ENCODE measurements at regions not wholly inside any gene's neighbourhood (a gene's known extent, or its start where the extent isn't known, plus 50 kb on each side); places are given as distances from the start of the nearest gene placed in this dataset.

GRCh38 chr13:21228738-21229137, 52.3 kb downstream of the MRPL57 start:
- DNase-seq: peak in 1 of 3 donors; percentile 38
- no peak for TF ChIP-seq CTCF (IDR thresholded peaks at IDR 0.05; ENCODE audit: control extremely low read depth, extremely low read depth)
- H3K9me3 ChIP-seq (ENCODE audit: control insufficient read depth in 4 of 4, insufficient read depth in 3 of 4, low read length in 3 of 4): peaks cover 0 to 2% (median 0%) of the 10 kb centered on the region in 4 donors
- no peak overlapping the region for H3K9ac ChIP-seq (ENCODE audit: insufficient read depth in 1 of 2, low read length in 2 of 2)
- H3K27ac ChIP-seq (ENCODE audit: low read depth in 1 of 2, low read length in 1 of 2): no peak overlapping the region
- 70 to 76% methylated on average over 3 of the region's 3 CpGs for WGBS, 2 donors
- H3K36me3 ChIP-seq (ENCODE audit: control insufficient read depth in 4 of 4, insufficient read depth in 4 of 4, low read length in 4 of 4): no peaks in the 10 kb centered on the region
- no peaks in the 10 kb centered on the region for H3K27me3 ChIP-seq (ENCODE audit: control insufficient read depth in 3 of 3, insufficient read depth in 3 of 3, low read length in 2 of 3)
- peaks cover 0 to 2% (median 0%) of the 10 kb centered on the region in 5 donors for H3K4me1 ChIP-seq (ENCODE audit: control insufficient read depth in 5 of 5, insufficient read depth in 5 of 5, low read length in 5 of 5)
- no peak overlapping the region for H3K4me3 ChIP-seq
- ATAC-seq (ENCODE audit: insufficient read depth, low FRiP score): no peak

GRCh38 chr13:21229241-21230024, 53.0 kb downstream of the MRPL57 start:
- H3K27me3 ChIP-seq (ENCODE audit: control insufficient read depth in 3 of 3, insufficient read depth in 3 of 3, low read length in 2 of 3): no peaks in the 10 kb centered on the region
- ATAC-seq (ENCODE audit: insufficient read depth, low FRiP score) (no peak), DNase-seq (no peak)
- H3K4me3 ChIP-seq: no peak overlapping the region
- H3K9me3 ChIP-seq (ENCODE audit: control insufficient read depth in 4 of 4, insufficient read depth in 3 of 4, low read length in 3 of 4): peaks cover 0 to 2% (median 0%) of the 10 kb centered on the region in 4 donors
- H3K36me3 ChIP-seq (ENCODE audit: control insufficient read depth in 4 of 4, insufficient read depth in 4 of 4, low read length in 4 of 4): no peaks in the 10 kb centered on the region
- 86 to 92% methylated on average over 7 of the region's 7 CpGs for WGBS, 2 donors
- no peak overlapping the region for H3K27ac ChIP-seq (ENCODE audit: low read depth in 1 of 2, low read length in 1 of 2)
- H3K9ac ChIP-seq (ENCODE audit: insufficient read depth in 1 of 2, low read length in 2 of 2): no peak overlapping the region
- no peak for TF ChIP-seq CTCF (IDR thresholded peaks at IDR 0.05; ENCODE audit: control extremely low read depth, extremely low read depth)
- peaks cover 0 to 2% (median 0%) of the 10 kb centered on the region in 5 donors for H3K4me1 ChIP-seq (ENCODE audit: control insufficient read depth in 5 of 5, insufficient read depth in 5 of 5, low read length in 5 of 5)

- H3K9ac ChIP-seq (ENCODE audit: insufficient read depth in 1 of 2, low read length in 2 of 2): no peak overlapping the region
- no peaks in the 10 kb centered on the region for H3K36me3 ChIP-seq (ENCODE audit: control insufficient read depth in 4 of 4, insufficient read depth in 4 of 4, low read length in 4 of 4)
- no peak overlapping the region for H3K27ac ChIP-seq (ENCODE audit: low read depth in 1 of 2, low read length in 1 of 2)
- peaks cover 0 to 2% (median 0%) of the 10 kb centered on the region in 5 donors for H3K4me1 ChIP-seq (ENCODE audit: control insufficient read depth in 5 of 5, insufficient read depth in 5 of 5, low read length in 5 of 5)
- ATAC-seq (ENCODE audit: insufficient read depth, low FRiP score) (no peak), DNase-seq (no peak)
- no peak for TF ChIP-seq CTCF (IDR thresholded peaks at IDR 0.05; ENCODE audit: control extremely low read depth, extremely low read depth)
- no peaks in the 10 kb centered on the region for H3K27me3 ChIP-seq (ENCODE audit: control insufficient read depth in 3 of 3, insufficient read depth in 3 of 3, low read length in 2 of 3)
- H3K9me3 ChIP-seq (ENCODE audit: control insufficient read depth in 4 of 4, insufficient read depth in 3 of 4, low read length in 3 of 4): peaks cover 0 to 2% (median 0%) of the 10 kb centered on the region in 4 donors
- 77 to 81% methylated on average over 3 of the region's 3 CpGs for WGBS, 2 donors
- no peak overlapping the region for H3K4me3 ChIP-seq
These were observed 54.1 kb downstream of the MRPL57 start for GRCh38 chr13:21230516-21230915.
